Colonic mucosa (tissue), 4 donors: ENCODE measurements at regions not wholly inside any gene's neighbourhood (a gene's known extent, or its start where the extent isn't known, plus 50 kb on each side); places are given as distances from the start of the nearest gene placed in this dataset.
A peak's percentile ranks its signal among the peaks of the same experiment; 100 is the strongest.
"Not testable (repeated sequence)": the region's sequence is repeated elsewhere in the genome, so short reads cannot be mapped to it uniquely, and the experiment has no call there.

Source experiments
- DNase-seq: peaks from one replicate; pipeline ENCODE4 v3.0.0-alpha.2; 2020
- H3K27ac ChIP-seq: fragments of 200-600 bp; one replicate; pipeline ENCODE4 v1.8.0; 2021
- H3K27me3 ChIP-seq: fragments of 200-600 bp; one replicate; pipeline ENCODE4 v1.8.0; 2021
- H3K36me3 ChIP-seq: fragments of 200-600 bp; one replicate; pipeline ENCODE4 v1.8.0; 2021
- H3K4me1 ChIP-seq: fragments of 200-600 bp; one replicate; pipeline ENCODE4 v1.8.0; 2021; ENCODE audit warnings: mild to moderate bottlenecking
- H3K4me3 ChIP-seq: fragments of 200-600 bp; one replicate; pipeline ENCODE4 v1.8.0; 2021
- H3K9ac ChIP-seq, 2 donors: one replicate each; pipeline ENCODE4 v1.7.0; 2013; ENCODE audit warnings: control low read depth in 2 of 2, low read depth in 2 of 2, low read length in 2 of 2
- H3K9me3 ChIP-seq: fragments of 200-600 bp; one replicate; pipeline ENCODE4 v1.8.0; 2021
- CTCF ChIP-seq: fragments of 200-600 bp; IDR thresholded peaks from one replicate; pipeline ENCODE4 v1.8.0; 2022; ENCODE audit warnings: antibody characterized with exemption, mild to moderate bottlenecking
- intact Hi-C: fragments of 100-400 bp; cut with DNase I; formaldehyde crosslinking; loops from one replicate; pipeline ENCODE4 v1.14.1; 2022
- donor health status: healthy.
- donor health status: DM: no; HTN: no; CAD: no.
- donor health status: DM: no; HTN: no; CAD: no.

GRCh38 chr12:125856896-125857295, 791.7 kb downstream of the AACS start:
- Histone ChIP-seq H3K27ac (no peak overlapping the region), H3K27me3 (no peaks in the 10 kb centered on the region), H3K36me3 (no peaks in the 10 kb centered on the region), H3K9me3 (no peaks in the 10 kb centered on the region), H3K4me3 (no peak overlapping the region), H3K4me1 (no peaks in the 10 kb centered on the region), H3K9ac (no peak overlapping the region)
- TF ChIP-seq CTCF: no peak
- no peak for DNase-seq
- intact Hi-C loops: no loop called here

- Histone ChIP-seq H3K27ac (no peak overlapping the region), H3K9ac (no peak overlapping the region), H3K27me3 (no peaks in the 10 kb centered on the region), H3K36me3 (no peaks in the 10 kb centered on the region), H3K4me3 (no peak overlapping the region), H3K9me3 (no peaks in the 10 kb centered on the region), H3K4me1 (no peaks in the 10 kb centered on the region)
- intact Hi-C loops: no loop called here
- no peak for DNase-seq
- no peak for TF ChIP-seq CTCF
Observed at GRCh38 chr12:125860672-125861288, 795.5 kb downstream of the AACS start.

- no peaks in the 10 kb centered on the region for H3K36me3 ChIP-seq
- intact Hi-C loops: no loop called here
- TF ChIP-seq CTCF: no peak
- H3K27me3 ChIP-seq: no peaks in the 10 kb centered on the region
- no peaks in the 10 kb centered on the region for H3K9me3 ChIP-seq
- no peak overlapping the region for H3K9ac ChIP-seq
- no peak overlapping the region for H3K4me3 ChIP-seq
- no peaks in the 10 kb centered on the region for H3K4me1 ChIP-seq
- DNase-seq: peak; percentile 45
- H3K27ac ChIP-seq: no peak overlapping the region
Observed at GRCh38 chr12:125861299-125862281, 796.4 kb downstream of the AACS start.

- H3K36me3 ChIP-seq, H3K9ac ChIP-seq, H3K4me1 ChIP-seq, DNase-seq, H3K27me3 ChIP-seq, H3K4me3 ChIP-seq, H3K27ac ChIP-seq, intact Hi-C loops, H3K9me3 ChIP-seq: not testable (repeated sequence)
Observed at GRCh38 chr12:125865236-125865635, 800.0 kb downstream of the AACS start.

- intact Hi-C loops: no loop called here
Observed at GRCh38 chr12:125871811-125872594, 806.8 kb downstream of the AACS start.

More at GRCh38 chr12:125871811-125872594, 806.8 kb downstream of the AACS start:
- Histone ChIP-seq H3K4me1 (no peaks in the 10 kb centered on the region), H3K27me3 (no peaks in the 10 kb centered on the region), H3K36me3 (no peaks in the 10 kb centered on the region), H3K9ac (no peak overlapping the region), H3K9me3 (no peaks in the 10 kb centered on the region), H3K27ac (no peak overlapping the region), H3K4me3 (no peak overlapping the region)
- no peak for TF ChIP-seq CTCF
- DNase-seq: no peak
